Aorta (tissue), 5 donors: ENCODE measurements at regions not wholly inside any gene's neighbourhood (a gene's known extent, or its start where the extent isn't known, plus 50 kb on each side); places are given as distances from the start of the nearest gene placed in this dataset.

ENCODE experiments used
- ATAC-seq: fragments of 200-7000 bp; cut with Tn5 transposase; one replicate; pipeline ENCODE4 v1.9.1; 2022; ENCODE audit warnings: moderate library complexity; ENCODE audit not compliant: low FRiP score
- DNase-seq, 2 donors: peaks; one replicate each; pipeline ENCODE4 v3.0.0-alpha.2; 2020
- H3K27ac ChIP-seq, 2 donors: one replicate each; pipeline ENCODE4 v1.5.1; 2013; ENCODE audit warnings: low read length in 2 of 2, mild to moderate bottlenecking in 2 of 2, moderate library complexity in 2 of 2, control low read depth in 1 of 2, inconsistent platforms in 1 of 2, low read depth in 1 of 2
- H3K27me3 ChIP-seq, 2 donors: one replicate each; pipeline ENCODE4 v1.6.1; 2013; ENCODE audit warnings: control low read depth in 1 of 2, low read length in 1 of 2, mild to moderate bottlenecking in 1 of 2, moderate library complexity in 1 of 2; ENCODE audit not compliant: insufficient read depth in 2 of 2, control insufficient read depth in 1 of 2
- H3K36me3 ChIP-seq, 2 donors: one replicate each; pipeline ENCODE4 v1.6.1; 2013; ENCODE audit warnings: control low read depth in 1 of 2, low read length in 1 of 2, mild to moderate bottlenecking in 1 of 2; ENCODE audit not compliant: insufficient read depth in 2 of 2, control insufficient read depth in 1 of 2
- H3K4me1 ChIP-seq, 2 donors: one replicate each; pipeline ENCODE4 v1.6.1; 2013; ENCODE audit warnings: low read length in 2 of 2, control low read depth in 1 of 2, mild to moderate bottlenecking in 1 of 2, moderate library complexity in 1 of 2; ENCODE audit not compliant: insufficient read depth in 2 of 2, control insufficient read depth in 1 of 2
- H3K4me3 ChIP-seq, 2 donors: one replicate each; pipeline ENCODE4 v1.5.1; 2013; ENCODE audit warnings: low read length in 2 of 2, control low read depth in 1 of 2, mild to moderate bottlenecking in 1 of 2
- H3K9me3 ChIP-seq: one replicate; pipeline ENCODE4 v1.6.1; 2013; ENCODE audit warnings: mild to moderate bottlenecking, low read length; ENCODE audit not compliant: control insufficient read depth
- WGBS, 2 donors: extraction: QIAGEN DNeasy Blood & Tissue Kit; methylation state at CpG; one replicate each; pipeline ENCODE4 v1.1.7; 2013; 5-methylcytosine and 5-hydroxymethylcytosine counted together
- intact Hi-C, 2 donors: fragments of 100-400 bp; cut with DNase I; formaldehyde crosslinking; loops; one replicate each; pipeline versions ENCODE4 v1.14.2 to v1.15.0; 2022
- donor health status: healthy with polysubstance abuse.
- donor health status: Bipolar disorder and iron deficiency.
- donor health status: DM: no; HTN: no; CAD: no.
- donor health status: DM: no; HTN: no; CAD: no.
- donor health status: DM: yes; HTN: yes; CAD: no.

GRCh38 chr1:229848752-229849677, 218.0 kb upstream of the GALNT2 start:
- ATAC-seq (no peak), DNase-seq (no peak)
- H3K36me3 ChIP-seq = no peaks in the 10 kb centered on the region
- intact Hi-C loops = loop anchor here in 1 of 2 donors (5.0 kb wide), 1 partner anchor 318 kb away; no protein-coding TSS in a partner anchor
- no peaks in the 10 kb centered on the region for H3K9me3 ChIP-seq
- 89 to 91% methylated on average over 9 of the region's 9 CpGs for WGBS, 2 donors
- H3K27ac ChIP-seq = no peak overlapping the region
- H3K4me1 ChIP-seq = peaks cover 6 to 7% of the 10 kb centered on the region in 2 donors
- no peaks in the 10 kb centered on the region for H3K27me3 ChIP-seq
- H3K4me3 ChIP-seq = no peak overlapping the region

- no peak overlapping the region for H3K27ac ChIP-seq
- intact Hi-C loops = no loop called here
- ATAC-seq (no peak), DNase-seq (no peak)
- H3K4me1 ChIP-seq = no peaks in the 10 kb centered on the region
- WGBS, 2 donors = 86 to 89% methylated on average over 6 of the region's 6 CpGs
- H3K27me3 ChIP-seq = no peaks in the 10 kb centered on the region
- H3K36me3 ChIP-seq = no peaks in the 10 kb centered on the region
- no peak overlapping the region for H3K4me3 ChIP-seq
- no peaks in the 10 kb centered on the region for H3K9me3 ChIP-seq
Observed at GRCh38 chr1:229851511-229851910, 215.5 kb upstream of the GALNT2 start.

- no peak for ATAC-seq
- WGBS, 2 donors = 89 to 98% methylated on average over 3 of the region's 3 CpGs
Observed at GRCh38 chr1:229853751-229854150, 213.3 kb upstream of the GALNT2 start.

GRCh38 chr1:229854620-229855019, 212.4 kb upstream of the GALNT2 start:
- no peak for DNase-seq
- no peaks in the 10 kb centered on the region for H3K36me3 ChIP-seq
- WGBS, 2 donors = 96 to 100% methylated on average over 1 of the region's 1 CpG
- intact Hi-C loops = no loop called here
- no peaks in the 10 kb centered on the region for H3K9me3 ChIP-seq
- no peaks in the 10 kb centered on the region for H3K27me3 ChIP-seq
- no peak overlapping the region for H3K27ac ChIP-seq
- H3K4me3 ChIP-seq = no peak overlapping the region
- no peaks in the 10 kb centered on the region for H3K4me1 ChIP-seq
- no peak for ATAC-seq

More at GRCh38 chr1:229853751-229854150, 213.3 kb upstream of the GALNT2 start:
- intact Hi-C loops = no loop called here
- no peaks in the 10 kb centered on the region for H3K9me3 ChIP-seq
- H3K27ac ChIP-seq = no peak overlapping the region
- H3K4me3 ChIP-seq = no peak overlapping the region
- H3K4me1 ChIP-seq = no peaks in the 10 kb centered on the region
- no peaks in the 10 kb centered on the region for H3K36me3 ChIP-seq
- DNase-seq = no peak
- H3K27me3 ChIP-seq = no peaks in the 10 kb centered on the region

GRCh38 chr1:229856009-229856650, 210.9 kb upstream of the GALNT2 start:
- H3K36me3 ChIP-seq = no peaks in the 10 kb centered on the region
- H3K27me3 ChIP-seq = no peaks in the 10 kb centered on the region
- H3K4me1 ChIP-seq = no peaks in the 10 kb centered on the region
- no peak for ATAC-seq
- intact Hi-C loops = no loop called here
- H3K9me3 ChIP-seq = no peaks in the 10 kb centered on the region
- 90 to 92% methylated on average over 7 of the region's 7 CpGs for WGBS, 2 donors
- H3K4me3 ChIP-seq = no peak overlapping the region
- no peak overlapping the region for H3K27ac ChIP-seq
- DNase-seq = no peak

GRCh38 chr1:229857585-229857984, 209.5 kb upstream of the GALNT2 start:
- intact Hi-C loops = no loop called here

GRCh38 chr1:229859026-229859425, 208.0 kb upstream of the GALNT2 start:
- DNase-seq = no peak
- intact Hi-C loops = no loop called here
- WGBS, 2 donors = 95% methylated on average over 5 of the region's 5 CpGs

More at GRCh38 chr1:229857585-229857984, 209.5 kb upstream of the GALNT2 start:
- H3K27ac ChIP-seq = no peak overlapping the region
- H3K9me3 ChIP-seq = no peaks in the 10 kb centered on the region
- H3K36me3 ChIP-seq = no peaks in the 10 kb centered on the region
- ATAC-seq (no peak), DNase-seq (no peak)
- no peaks in the 10 kb centered on the region for H3K27me3 ChIP-seq
- no peaks in the 10 kb centered on the region for H3K4me1 ChIP-seq
- 89 to 93% methylated on average over 4 of the region's 4 CpGs for WGBS, 2 donors
- H3K4me3 ChIP-seq = no peak overlapping the region

GRCh38 chr1:229860926-229861325, 206.1 kb upstream of the GALNT2 start:
- intact Hi-C loops = no loop called here
- no peak for DNase-seq
- Histone ChIP-seq H3K27ac (no peak overlapping the region), H3K4me1 (no peaks in the 10 kb centered on the region), H3K36me3 (no peaks in the 10 kb centered on the region), H3K9me3 (no peaks in the 10 kb centered on the region), H3K4me3 (no peak overlapping the region), H3K27me3 (no peaks in the 10 kb centered on the region)
- no peak for ATAC-seq
- WGBS, 2 donors = 93% methylated on average over 6 of the region's 6 CpGs

More at GRCh38 chr1:229859026-229859425, 208.0 kb upstream of the GALNT2 start:
- no peak overlapping the region for H3K4me3 ChIP-seq
- no peaks in the 10 kb centered on the region for H3K4me1 ChIP-seq
- no peak for ATAC-seq
- no peaks in the 10 kb centered on the region for H3K9me3 ChIP-seq
- H3K27me3 ChIP-seq = no peaks in the 10 kb centered on the region
- H3K27ac ChIP-seq = no peak overlapping the region
- H3K36me3 ChIP-seq = no peaks in the 10 kb centered on the region
